OCI-LY1 (cell line): ENCODE measurements at regions not wholly inside any gene's neighbourhood (a gene's known extent, or its start where the extent isn't known, plus 50 kb on each side); places are given as distances from the start of the nearest gene placed in this dataset.

ENCODE experiments used
- EZH2 ChIP-seq: fragments of 200-600 bp; sonication (generic), shearing (Covaris generic); IDR thresholded peaks from 2 replicates; pipeline ENCODE4 v1.8.0; 2017; ENCODE audit warnings: borderline replicate concordance, mixed run types, mild to moderate bottlenecking, antibody characterized with exemption, low read length, moderate library complexity, mixed read lengths
- TF ChIP-seq, protein P1 (sequence below): fragments of 200-600 bp; sonication (generic), shearing (Covaris generic); IDR thresholded peaks from 2 replicates; pipeline ENCODE4 v1.5.1; 2017; ENCODE audit warnings: mild to moderate bottlenecking, antibody characterized with exemption, low read length, moderate library complexity, mixed read lengths

DNA sequence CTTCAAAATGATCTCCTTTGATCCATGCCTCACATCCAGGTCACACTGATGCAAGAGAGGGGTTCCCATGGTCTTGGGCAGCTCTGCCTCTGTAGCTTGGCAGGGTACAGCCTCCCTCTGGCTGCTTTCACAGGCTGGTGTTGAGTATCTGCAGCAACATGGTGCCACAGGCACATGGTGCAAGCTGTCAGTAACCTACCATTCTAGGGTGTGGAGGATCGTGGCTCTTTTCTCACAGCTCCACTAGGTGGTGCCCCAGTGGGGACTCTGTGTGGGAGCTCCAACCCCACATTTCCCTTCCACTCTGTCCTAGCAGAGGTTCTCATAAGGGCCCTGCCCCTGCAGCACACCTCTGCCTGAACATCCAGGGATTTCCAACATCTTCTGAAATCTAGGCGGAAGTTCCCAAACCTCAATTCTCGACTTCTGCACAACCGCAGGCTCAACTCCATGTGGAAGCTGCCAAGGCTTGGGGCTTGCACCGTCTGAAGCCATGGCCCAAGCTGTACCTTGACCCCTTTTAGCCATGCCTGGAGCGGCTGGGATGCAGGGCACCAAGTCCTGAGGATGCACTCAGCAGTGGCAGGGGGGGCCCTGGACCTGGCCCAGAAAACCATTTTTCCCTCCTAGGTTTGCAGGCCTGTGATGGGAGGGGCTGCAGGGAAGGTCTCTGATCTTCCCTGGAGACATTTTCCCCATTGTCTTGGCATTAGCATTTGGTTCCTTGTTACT lies 137.8 kb upstream of the NUDT6 start:
- TF ChIP-seq, protein P1, sequence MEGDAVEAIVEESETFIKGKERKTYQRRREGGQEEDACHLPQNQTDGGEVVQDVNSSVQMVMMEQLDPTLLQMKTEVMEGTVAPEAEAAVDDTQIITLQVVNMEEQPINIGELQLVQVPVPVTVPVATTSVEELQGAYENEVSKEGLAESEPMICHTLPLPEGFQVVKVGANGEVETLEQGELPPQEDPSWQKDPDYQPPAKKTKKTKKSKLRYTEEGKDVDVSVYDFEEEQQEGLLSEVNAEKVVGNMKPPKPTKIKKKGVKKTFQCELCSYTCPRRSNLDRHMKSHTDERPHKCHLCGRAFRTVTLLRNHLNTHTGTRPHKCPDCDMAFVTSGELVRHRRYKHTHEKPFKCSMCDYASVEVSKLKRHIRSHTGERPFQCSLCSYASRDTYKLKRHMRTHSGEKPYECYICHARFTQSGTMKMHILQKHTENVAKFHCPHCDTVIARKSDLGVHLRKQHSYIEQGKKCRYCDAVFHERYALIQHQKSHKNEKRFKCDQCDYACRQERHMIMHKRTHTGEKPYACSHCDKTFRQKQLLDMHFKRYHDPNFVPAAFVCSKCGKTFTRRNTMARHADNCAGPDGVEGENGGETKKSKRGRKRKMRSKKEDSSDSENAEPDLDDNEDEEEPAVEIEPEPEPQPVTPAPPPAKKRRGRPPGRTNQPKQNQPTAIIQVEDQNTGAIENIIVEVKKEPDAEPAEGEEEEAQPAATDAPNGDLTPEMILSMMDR: no peak
- TF ChIP-seq EZH2: no peak
